Spleen (tissue), 11 donors: ENCODE measurements at regions not wholly inside any gene's neighbourhood (a gene's known extent, or its start where the extent isn't known, plus 50 kb on each side); places are given as distances from the start of the nearest gene placed in this dataset.

Experiments
- DNase-seq: peaks from one replicate; pipeline ENCODE4 v3.0.0-alpha.2; 2020
- H3K27ac ChIP-seq, 8 donors: fragments of 200-600 bp; sonication (generic) in 7 of 8; 1 replicate in 4 of 8; 2 replicates in 4 of 8; pipeline versions ENCODE4 v1.5.0 to v1.8.0; 2016 to 2021; ENCODE audit warnings: inconsistent platforms in 4 of 8, mild to moderate bottlenecking in 4 of 8, moderate library complexity in 1 of 8
- H3K27me3 ChIP-seq, 7 donors: fragments of 200-600 bp; sonication (generic) in 6 of 7; replicated peaks in 1 of 7; 1 replicate in 4 of 7; 2 replicates in 3 of 7; pipeline versions ENCODE4 v1.5.0 to v1.8.0; 2016 to 2021; ENCODE audit warnings: inconsistent platforms in 3 of 7, mild to moderate bottlenecking in 1 of 7
- H3K36me3 ChIP-seq, 6 donors: fragments of 200-600 bp; sonication (generic) in 5 of 6; 1 replicate in 4 of 6; 2 replicates in 2 of 6; pipeline versions ENCODE4 v1.5.0 to v1.8.0; 2016 to 2021; ENCODE audit warnings: inconsistent platforms in 2 of 6
- H3K4me1 ChIP-seq, 6 donors: fragments of 200-600 bp; sonication (generic) in 5 of 6; 1 replicate in 3 of 6; 2 replicates in 3 of 6; pipeline versions ENCODE4 v1.5.0 to v1.8.0; 2016 to 2021; ENCODE audit warnings: inconsistent platforms in 3 of 6
- H3K4me3 ChIP-seq, 8 donors: fragments of 200-600 bp; sonication (generic) in 7 of 8; 1 replicate in 4 of 8; 2 replicates in 4 of 8; pipeline versions ENCODE4 v1.5.0 to v1.8.0; 2016 to 2021; ENCODE audit warnings: inconsistent platforms in 4 of 8, mild to moderate bottlenecking in 4 of 8, moderate library complexity in 2 of 8
- H3K9me3 ChIP-seq, 8 donors: fragments of 200-600 bp; sonication (generic) in 7 of 8; 1 replicate in 4 of 8; 2 replicates in 4 of 8; pipeline versions ENCODE4 v1.5.0 to v1.8.0; 2016 to 2021; ENCODE audit warnings: inconsistent platforms in 4 of 8
- CTCF ChIP-seq, 11 experiments: fragments of 200-600 bp in 7 of 11; fragments of 450-650 bp in 4 of 11; sonication (generic) in 4 of 11; IDR thresholded peaks in 8 of 11; conservative IDR thresholded peaks in 3 of 11; 1 replicate in 7 of 11; 2 replicates in 4 of 11; pipeline versions ENCODE4 v1.4.0 to v1.8.0; 2016 to 2021; ENCODE audit warnings: antibody characterized with exemption in 11 of 11, inconsistent platforms in 4 of 11, mild to moderate bottlenecking in 1 of 11
- POLR2A ChIP-seq, 3 donors: fragments of 450-650 bp; IDR thresholded peaks; one replicate each; pipeline ENCODE4 v1.5.1; 2017; ENCODE audit warnings: antibody characterized with exemption in 3 of 3, mild to moderate bottlenecking in 1 of 3
- POLR2AphosphoS5 ChIP-seq, 3 donors: sonication (generic); formaldehyde crosslinking; IDR thresholded peaks; one replicate each; pipeline ENCODE4 v1.5.1; 2017; ENCODE audit warnings: antibody characterized with exemption in 3 of 3
- WGBS, 5 donors: extraction: QIAGEN DNeasy Blood & Tissue Kit in 3 of 5; methylation state at CpG; one replicate each; pipeline versions ENCODE4 v1.1.5 to v1.1.7; 2013 to 2018; 5-methylcytosine and 5-hydroxymethylcytosine counted together
- intact Hi-C: fragments of 100-400 bp; cut with DNase I; formaldehyde crosslinking; loops from one replicate; pipeline ENCODE4 v1.15.0; 2023; ENCODE audit warnings: low total_unique reads
- donor health status: healthy with polysubstance abuse.
- donor health status: DM: no; HTN: no; CAD: no; lungs with moderate emphysema.
- donor health status: DM: no; HTN: no; CAD: no.
- donor health status: Bipolar disorder and iron deficiency.
- donor health status: healthy.
- donor health status: DM: no; HTN: no; CAD: no.
- donor health status: DM: yes; HTN: yes; CAD: no.

GRCh38 chr4:170651786-170652185, 562.0 kb upstream of the AADAT start:
- 70 to 81% (median 72%) methylated on average over 1 of the region's 1 CpG for WGBS, 5 donors
- no peaks in the 10 kb centered on the region for H3K36me3 ChIP-seq
- TF ChIP-seq POLR2A (IDR thresholded peaks at IDR 0.05) (no peak), CTCF (IDR thresholded peaks at IDR 0.05 in 8 of 11, conservative IDR thresholded peaks at IDR 0.05 in 3 of 11) (no peak), POLR2AphosphoS5 (IDR thresholded peaks at IDR 0.05) (no peak)
- no peaks in the 10 kb centered on the region for H3K27me3 ChIP-seq
- no peak for DNase-seq
- H3K9me3 ChIP-seq: peaks cover 0 to 16% (median 0%) of the 10 kb centered on the region in 8 donors
- H3K4me3 ChIP-seq: no peak overlapping the region
- no peak overlapping the region for H3K27ac ChIP-seq
- intact Hi-C loops: no loop called here
- no peaks in the 10 kb centered on the region for H3K4me1 ChIP-seq

GRCh38 chr4:170627418-170627817, 537.7 kb upstream of the AADAT start:
- TF ChIP-seq POLR2A (IDR thresholded peaks at IDR 0.05): no peak
- TF ChIP-seq CTCF (IDR thresholded peaks at IDR 0.05 in 8 of 11, conservative IDR thresholded peaks at IDR 0.05 in 3 of 11): no peak
- TF ChIP-seq POLR2AphosphoS5 (IDR thresholded peaks at IDR 0.05): no peak
- H3K27ac ChIP-seq: no peak overlapping the region
- H3K27me3 ChIP-seq: no peaks in the 10 kb centered on the region
- H3K36me3 ChIP-seq: no peaks in the 10 kb centered on the region
- no peak for DNase-seq
- H3K9me3 ChIP-seq: peaks cover 4 to 44% (median 33%) of the 10 kb centered on the region in 8 donors
- WGBS, 5 donors: 65 to 87% (median 80%) methylated on average over 2 of the region's 2 CpGs
- no peak overlapping the region for H3K4me3 ChIP-seq
- intact Hi-C loops: no loop called here
- no peaks in the 10 kb centered on the region for H3K4me1 ChIP-seq

GRCh38 chr4:170623899-170624298, 534.1 kb upstream of the AADAT start:
- no peak for TF ChIP-seq POLR2A (IDR thresholded peaks at IDR 0.05)
- TF ChIP-seq POLR2AphosphoS5 (IDR thresholded peaks at IDR 0.05): no peak
- TF ChIP-seq CTCF (IDR thresholded peaks at IDR 0.05 in 8 of 11, conservative IDR thresholded peaks at IDR 0.05 in 3 of 11): no peak
- intact Hi-C loops: no loop called here
- Histone ChIP-seq H3K36me3 (no peaks in the 10 kb centered on the region), H3K4me1 (no peaks in the 10 kb centered on the region), H3K4me3 (no peak overlapping the region), H3K27ac (no peak overlapping the region), H3K9me3 (peaks cover 0 to 12% (median 2%) of the 10 kb centered on the region in 8 donors), H3K27me3 (no peaks in the 10 kb centered on the region)
- DNase-seq: no peak
- 68 to 76% (median 74%) methylated on average over 7 of the region's 7 CpGs for WGBS, 5 donors

GRCh38 chr4:170610434-170610833, 520.7 kb upstream of the AADAT start:
- H3K36me3 ChIP-seq: no peaks in the 10 kb centered on the region
- no peak for DNase-seq
- peaks cover 0 to 37% (median 19%) of the 10 kb centered on the region in 8 donors for H3K9me3 ChIP-seq
- no peaks in the 10 kb centered on the region for H3K4me1 ChIP-seq
- WGBS, 5 donors: 81 to 93% (median 84%) methylated on average over 2 of the region's 2 CpGs
- TF ChIP-seq CTCF (IDR thresholded peaks at IDR 0.05 in 8 of 11, conservative IDR thresholded peaks at IDR 0.05 in 3 of 11): no peak
- TF ChIP-seq POLR2A (IDR thresholded peaks at IDR 0.05): no peak
- TF ChIP-seq POLR2AphosphoS5 (IDR thresholded peaks at IDR 0.05): no peak
- no peak overlapping the region for H3K27ac ChIP-seq
- no peaks in the 10 kb centered on the region for H3K27me3 ChIP-seq
- intact Hi-C loops: no loop called here
- H3K4me3 ChIP-seq: no peak overlapping the region
